ENCODE measurements at regions not wholly inside any gene's neighbourhood (a gene's known extent, or its start where the extent isn't known, plus 50 kb on each side); places are given as distances from the start of the nearest gene placed in this dataset.

DNA sequence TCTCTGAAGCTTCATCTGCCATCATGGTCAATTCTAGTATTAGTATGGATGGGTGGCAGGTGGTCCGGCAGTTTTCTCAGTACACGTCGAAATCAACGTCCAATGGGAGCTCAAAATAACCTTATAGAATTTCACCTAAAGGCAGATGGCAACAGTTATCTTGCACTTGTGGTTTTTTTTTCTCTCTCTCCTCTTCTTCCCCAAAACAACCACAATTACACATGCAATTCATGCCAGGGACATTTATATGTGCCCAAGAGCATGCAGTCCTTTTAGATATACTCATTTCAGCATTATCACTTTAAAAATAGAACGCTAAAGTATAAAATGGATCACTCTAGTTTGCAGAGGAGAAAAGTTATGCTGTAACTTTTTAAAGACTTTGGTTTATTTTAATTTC, 1428.9 kb upstream of the WWC1 start:
- H3K9me3 ChIP-seq (ENCODE audit: severe bottlenecking): no peaks in the 10 kb centered on the region
- no peak overlapping the region for H3K4me3 ChIP-seq (ENCODE audit: severe bottlenecking)
- TF ChIP-seq, protein P1, sequence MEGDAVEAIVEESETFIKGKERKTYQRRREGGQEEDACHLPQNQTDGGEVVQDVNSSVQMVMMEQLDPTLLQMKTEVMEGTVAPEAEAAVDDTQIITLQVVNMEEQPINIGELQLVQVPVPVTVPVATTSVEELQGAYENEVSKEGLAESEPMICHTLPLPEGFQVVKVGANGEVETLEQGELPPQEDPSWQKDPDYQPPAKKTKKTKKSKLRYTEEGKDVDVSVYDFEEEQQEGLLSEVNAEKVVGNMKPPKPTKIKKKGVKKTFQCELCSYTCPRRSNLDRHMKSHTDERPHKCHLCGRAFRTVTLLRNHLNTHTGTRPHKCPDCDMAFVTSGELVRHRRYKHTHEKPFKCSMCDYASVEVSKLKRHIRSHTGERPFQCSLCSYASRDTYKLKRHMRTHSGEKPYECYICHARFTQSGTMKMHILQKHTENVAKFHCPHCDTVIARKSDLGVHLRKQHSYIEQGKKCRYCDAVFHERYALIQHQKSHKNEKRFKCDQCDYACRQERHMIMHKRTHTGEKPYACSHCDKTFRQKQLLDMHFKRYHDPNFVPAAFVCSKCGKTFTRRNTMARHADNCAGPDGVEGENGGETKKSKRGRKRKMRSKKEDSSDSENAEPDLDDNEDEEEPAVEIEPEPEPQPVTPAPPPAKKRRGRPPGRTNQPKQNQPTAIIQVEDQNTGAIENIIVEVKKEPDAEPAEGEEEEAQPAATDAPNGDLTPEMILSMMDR (IDR thresholded peaks at IDR 0.05; ENCODE audit: poor library complexity, severe bottlenecking): no peak
- no peak overlapping the region for H3K27ac ChIP-seq (ENCODE audit: poor library complexity, severe bottlenecking)
- no peak for DNase-seq (ENCODE audit: low spot score)
- H3K27me3 ChIP-seq (ENCODE audit: insufficient read depth, poor library complexity, severe bottlenecking): no peaks in the 10 kb centered on the region
- H3K36me3 ChIP-seq (ENCODE audit: low read depth): no peaks in the 10 kb centered on the region
- no peak for ATAC-seq (ENCODE audit: low read depth)
- H3K4me1 ChIP-seq (ENCODE audit: insufficient read depth, poor library complexity, severe bottlenecking): no peaks in the 10 kb centered on the region

DNA sequence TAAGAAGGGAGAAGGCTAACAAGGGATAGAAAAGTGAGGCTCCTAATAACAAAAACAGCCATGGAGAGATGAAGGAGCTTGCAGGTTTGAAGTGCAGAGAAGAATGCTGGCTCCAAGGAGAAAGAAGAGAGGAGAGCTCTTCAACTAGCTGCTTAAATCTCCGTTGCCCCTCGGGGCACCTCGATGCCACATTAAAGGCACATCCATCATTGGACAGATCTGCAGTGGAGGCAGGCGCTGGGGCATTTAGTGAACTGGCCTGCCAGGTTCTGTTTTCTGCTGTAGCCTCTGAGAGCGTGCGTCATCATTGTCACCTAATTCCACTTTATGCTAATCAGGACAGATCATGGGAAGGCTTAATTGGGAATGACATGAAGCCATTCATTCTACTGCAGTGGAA, 1426.2 kb upstream of the WWC1 start:
- no peak overlapping the region for H3K4me3 ChIP-seq (ENCODE audit: severe bottlenecking)
- DNase-seq (ENCODE audit: low spot score): no peak
- H3K36me3 ChIP-seq (ENCODE audit: low read depth): no peaks in the 10 kb centered on the region
- H3K27me3 ChIP-seq (ENCODE audit: insufficient read depth, poor library complexity, severe bottlenecking): no peaks in the 10 kb centered on the region
- H3K4me1 ChIP-seq (ENCODE audit: insufficient read depth, poor library complexity, severe bottlenecking): no peaks in the 10 kb centered on the region
- no peaks in the 10 kb centered on the region for H3K9me3 ChIP-seq (ENCODE audit: severe bottlenecking)
- no peak overlapping the region for H3K27ac ChIP-seq (ENCODE audit: poor library complexity, severe bottlenecking)
- no peak for ATAC-seq (ENCODE audit: low read depth)
- TF ChIP-seq, protein P1 (IDR thresholded peaks at IDR 0.05; ENCODE audit: poor library complexity, severe bottlenecking): no peak

- Histone ChIP-seq H3K27ac (ENCODE audit: poor library complexity, severe bottlenecking) (no peak overlapping the region), H3K36me3 (ENCODE audit: low read depth) (no peaks in the 10 kb centered on the region), H3K4me1 (ENCODE audit: insufficient read depth, poor library complexity, severe bottlenecking) (peaks cover 8% of the 10 kb centered on the region), H3K27me3 (ENCODE audit: insufficient read depth, poor library complexity, severe bottlenecking) (no peaks in the 10 kb centered on the region), H3K9me3 (ENCODE audit: severe bottlenecking) (no peaks in the 10 kb centered on the region), H3K4me3 (ENCODE audit: severe bottlenecking) (no peak overlapping the region)
- DNase-seq (ENCODE audit: low spot score) (no peak), ATAC-seq (ENCODE audit: low read depth) (no peak)
- TF ChIP-seq, protein P1 (IDR thresholded peaks at IDR 0.05; ENCODE audit: poor library complexity, severe bottlenecking): no peak
These were observed 1411.0 kb upstream of the WWC1 start for GRCh38 chr5:166880456-166880855.

- H3K4me1 ChIP-seq (ENCODE audit: insufficient read depth, poor library complexity, severe bottlenecking): peaks cover 8% of the 10 kb centered on the region
- DNase-seq (ENCODE audit: low spot score) (no peak), ATAC-seq (ENCODE audit: low read depth) (no peak)
- no peaks in the 10 kb centered on the region for H3K9me3 ChIP-seq (ENCODE audit: severe bottlenecking)
- no peak overlapping the region for H3K27ac ChIP-seq (ENCODE audit: poor library complexity, severe bottlenecking)
- H3K27me3 ChIP-seq (ENCODE audit: insufficient read depth, poor library complexity, severe bottlenecking): no peaks in the 10 kb centered on the region
- no peaks in the 10 kb centered on the region for H3K36me3 ChIP-seq (ENCODE audit: low read depth)
- TF ChIP-seq, protein P1 (IDR thresholded peaks at IDR 0.05; ENCODE audit: poor library complexity, severe bottlenecking): no peak
- no peak overlapping the region for H3K4me3 ChIP-seq (ENCODE audit: severe bottlenecking)
These were observed 1409.6 kb upstream of the WWC1 start for GRCh38 chr5:166881802-166882201.

- Histone ChIP-seq H3K36me3 (ENCODE audit: low read depth) (no peaks in the 10 kb centered on the region), H3K4me1 (ENCODE audit: insufficient read depth, poor library complexity, severe bottlenecking) (peaks cover 8% of the 10 kb centered on the region), H3K27me3 (ENCODE audit: insufficient read depth, poor library complexity, severe bottlenecking) (no peaks in the 10 kb centered on the region), H3K4me3 (ENCODE audit: severe bottlenecking) (no peak overlapping the region), H3K27ac (ENCODE audit: poor library complexity, severe bottlenecking) (no peak overlapping the region), H3K9me3 (ENCODE audit: severe bottlenecking) (no peaks in the 10 kb centered on the region)
- TF ChIP-seq, protein P1 (IDR thresholded peaks at IDR 0.05; ENCODE audit: poor library complexity, severe bottlenecking): no peak
- DNase-seq (ENCODE audit: low spot score): no peak
- ATAC-seq (ENCODE audit: low read depth): peak; percentile 80
These were observed 1408.4 kb upstream of the WWC1 start for GRCh38 chr5:166883016-166883415.
